Osteoblast (primary cell): ENCODE measurements at regions not wholly inside any gene's neighbourhood (a gene's known extent, or its start where the extent isn't known, plus 50 kb on each side); places are given as distances from the start of the nearest gene placed in this dataset.

Source experiments
- DNase-seq: peaks from one replicate; pipeline ENCODE4 v3.0.0; 2011; ENCODE audit warnings: low spot score, mixed read lengths; ENCODE audit not compliant: insufficient read length; ENCODE audit errors: missing footprints
- H2AFZ ChIP-seq: 2 replicates; pipeline ENCODE4 v1.6.0; 2011; ENCODE audit warnings: mild to moderate bottlenecking, low read length
- H3K27ac ChIP-seq: 2 replicates; pipeline ENCODE4 v1.5.1; 2011; ENCODE audit warnings: mild to moderate bottlenecking, low read depth, low read length, moderate library complexity
- H3K27me3 ChIP-seq: 2 replicates; pipeline ENCODE4 v1.6.0; 2012; ENCODE audit warnings: mild to moderate bottlenecking, control low read depth, inconsistent platforms, low read length, moderate library complexity; ENCODE audit not compliant: insufficient read depth
- H3K36me3 ChIP-seq: 2 replicates; pipeline ENCODE4 v1.5.1; 2011; ENCODE audit warnings: mild to moderate bottlenecking, low read length, control low read depth, moderate library complexity; ENCODE audit not compliant: insufficient read depth
- H3K4me1 ChIP-seq: 2 replicates; pipeline ENCODE4 v1.5.1; 2011; ENCODE audit warnings: mild to moderate bottlenecking, low read length, control low read depth, moderate library complexity; ENCODE audit not compliant: insufficient read depth
- H3K4me2 ChIP-seq: 2 replicates; pipeline ENCODE4 v1.6.0; 2011; ENCODE audit warnings: mild to moderate bottlenecking, low read length; ENCODE audit not compliant: insufficient read depth
- H3K4me3 ChIP-seq: fragments of 200-600 bp; sonication (generic); 3 replicates; pipeline ENCODE4 v1.5.1; 2012; ENCODE audit warnings: mild to moderate bottlenecking, low read length, inconsistent platforms; ENCODE audit not compliant: insufficient read depth
- H3K79me2 ChIP-seq: 2 replicates; pipeline ENCODE4 v1.6.0; 2012; ENCODE audit warnings: mild to moderate bottlenecking, low read length, control low read depth, inconsistent platforms; ENCODE audit not compliant: insufficient read depth
- H3K9me3 ChIP-seq: 2 replicates; pipeline ENCODE4 v1.5.1; 2011; ENCODE audit warnings: low read depth, low read length, control low read depth
- H4K20me1 ChIP-seq: 2 replicates; pipeline ENCODE4 v1.6.0; 2012; ENCODE audit warnings: mild to moderate bottlenecking, low read length, control low read depth; ENCODE audit not compliant: insufficient read depth
- CTCF ChIP-seq: IDR thresholded peaks from 2 replicates; pipeline ENCODE4 v1.5.1; 2011; ENCODE audit warnings: mild to moderate bottlenecking, low read depth, low read length, moderate library complexity; ENCODE audit errors: extremely low read depth

GRCh38 chr7:85725026-85725425 lies 538.2 kb upstream of the SEMA3D start:
- H3K79me2 ChIP-seq, result no peaks in the 10 kb centered on the region
- no peak overlapping the region for H3K27ac ChIP-seq
- H3K36me3 ChIP-seq, result no peaks in the 10 kb centered on the region
- H3K27me3 ChIP-seq, result no peaks in the 10 kb centered on the region
- no peak for TF ChIP-seq CTCF
- no peak overlapping the region for H3K4me3 ChIP-seq
- DNase-seq, result no peak
- H2AFZ ChIP-seq, result no peak overlapping the region
- no peaks in the 10 kb centered on the region for H4K20me1 ChIP-seq
- H3K9me3 ChIP-seq, result no peaks in the 10 kb centered on the region
- no peak overlapping the region for H3K4me2 ChIP-seq
- H3K4me1 ChIP-seq, result peaks cover 2% of the 10 kb centered on the region

- no peak overlapping the region for H2AFZ ChIP-seq
Observed at GRCh38 chr7:85719981-85720953, 533.4 kb upstream of the SEMA3D start.

GRCh38 chr7:85716353-85716752 lies 529.5 kb upstream of the SEMA3D start:
- no peaks in the 10 kb centered on the region for H3K27me3 ChIP-seq
- no peaks in the 10 kb centered on the region for H3K79me2 ChIP-seq
- H3K27ac ChIP-seq, result no peak overlapping the region
- H3K4me3 ChIP-seq, result no peak overlapping the region
- no peak for TF ChIP-seq CTCF
- no peaks in the 10 kb centered on the region for H4K20me1 ChIP-seq
- H3K9me3 ChIP-seq, result no peaks in the 10 kb centered on the region
- H3K4me1 ChIP-seq, result peaks cover 2% of the 10 kb centered on the region
- H2AFZ ChIP-seq, result no peak overlapping the region
- no peaks in the 10 kb centered on the region for H3K36me3 ChIP-seq
- H3K4me2 ChIP-seq, result no peak overlapping the region
- DNase-seq, result no peak

More at GRCh38 chr7:85719981-85720953, 533.4 kb upstream of the SEMA3D start:
- H3K79me2 ChIP-seq, result no peaks in the 10 kb centered on the region
- H3K4me2 ChIP-seq, result no peak overlapping the region
- no peaks in the 10 kb centered on the region for H4K20me1 ChIP-seq
- no peak overlapping the region for H3K4me3 ChIP-seq
- no peak overlapping the region for H3K27ac ChIP-seq
- no peak for DNase-seq
- H3K9me3 ChIP-seq, result no peaks in the 10 kb centered on the region
- no peaks in the 10 kb centered on the region for H3K27me3 ChIP-seq
- no peaks in the 10 kb centered on the region for H3K36me3 ChIP-seq
- no peak for TF ChIP-seq CTCF
- peaks cover 2% of the 10 kb centered on the region for H3K4me1 ChIP-seq

GRCh38 chr7:85714951-85715350 lies 528.1 kb upstream of the SEMA3D start:
- no peaks in the 10 kb centered on the region for H3K4me1 ChIP-seq
- no peaks in the 10 kb centered on the region for H3K27me3 ChIP-seq
- H3K36me3 ChIP-seq, result no peaks in the 10 kb centered on the region
- H3K9me3 ChIP-seq, result no peaks in the 10 kb centered on the region
- H3K4me3 ChIP-seq, result no peak overlapping the region
- no peak for TF ChIP-seq CTCF
- H3K4me2 ChIP-seq, result no peak overlapping the region
- H3K79me2 ChIP-seq, result no peaks in the 10 kb centered on the region
- no peak for DNase-seq
- no peak overlapping the region for H2AFZ ChIP-seq
- H4K20me1 ChIP-seq, result no peaks in the 10 kb centered on the region
- H3K27ac ChIP-seq, result no peak overlapping the region
